ENCODE measurements at regions not wholly inside any gene's neighbourhood (a gene's known extent, or its start where the extent isn't known, plus 50 kb on each side); places are given as distances from the start of the nearest gene placed in this dataset.

DNA sequence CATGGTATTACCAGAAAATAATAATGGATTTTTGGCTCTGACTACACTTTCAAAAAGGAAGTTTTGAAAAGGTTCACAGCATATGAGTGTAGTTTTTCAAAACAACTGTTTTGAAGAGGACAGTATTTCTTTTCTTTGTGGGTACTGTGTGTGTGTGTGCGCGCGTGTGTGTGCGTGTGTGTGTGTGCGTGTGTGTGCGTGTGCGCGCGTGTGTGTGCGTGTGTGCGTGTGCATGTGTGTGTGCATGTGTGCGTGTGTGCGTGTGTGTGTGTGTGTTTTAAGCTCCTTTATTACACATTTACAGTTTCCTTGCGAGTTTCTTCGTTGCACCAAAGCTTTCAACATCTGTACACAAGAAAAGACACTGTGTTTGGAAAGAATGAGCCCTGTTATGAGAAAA is 755.4 kb downstream of the SH3BGRL start (continued):
- TF ChIP-seq RREB1 (CRISPR knock-in tag; IDR thresholded peaks at IDR 0.05) (no peak), SMARCB1 (IDR thresholded peaks at IDR 0.05; ENCODE audit: insufficient read length, low read depth) (no peak), ZNF217 (CRISPR knock-in tag; IDR thresholded peaks at IDR 0.05) (no peak), ZNF12 (CRISPR knock-in tag; IDR thresholded peaks at IDR 0.05) (no peak), NCOA2 (IDR thresholded peaks at IDR 0.05; ENCODE audit: partially characterized antibody in 2 of 2) (no peak)

Data from K562 (cell line).